ENCODE measurements at regions not wholly inside any gene's neighbourhood (a gene's known extent, or its start where the extent isn't known, plus 50 kb on each side); places are given as distances from the start of the nearest gene placed in this dataset.

DNA sequence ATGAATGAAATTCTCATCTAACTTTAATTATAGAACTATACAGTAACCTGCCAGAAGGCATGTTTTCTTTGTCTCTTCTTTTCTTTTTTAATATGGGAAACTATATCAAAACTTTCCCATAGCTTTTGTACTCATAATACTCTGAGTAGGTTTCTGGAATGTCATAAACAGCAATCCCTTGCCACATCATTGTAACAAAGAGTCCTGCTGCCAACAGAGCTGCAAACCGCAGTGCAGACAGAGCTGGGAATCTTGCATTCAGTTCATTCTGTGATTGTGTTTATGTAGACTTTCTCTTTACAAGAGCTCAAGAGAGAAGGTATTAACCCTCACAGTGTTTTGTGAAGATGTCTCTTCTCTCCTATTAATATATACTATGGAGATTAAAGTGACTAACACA, 304.4 kb upstream of the SLIT2 start:
- Mint-ChIP-seq H3K36me3 (ENCODE audit: low read depth) (no peaks in the 10 kb centered on the region), H3K4me3 (no peak overlapping the region), H3K4me1 (ENCODE audit: low read depth) (no peaks in the 10 kb centered on the region), H3K27ac (no peak overlapping the region), H3K27me3 (no peaks in the 10 kb centered on the region), H3K9me3 (peaks cover 2% of the 10 kb centered on the region)
- no peak for DNase-seq

DNA sequence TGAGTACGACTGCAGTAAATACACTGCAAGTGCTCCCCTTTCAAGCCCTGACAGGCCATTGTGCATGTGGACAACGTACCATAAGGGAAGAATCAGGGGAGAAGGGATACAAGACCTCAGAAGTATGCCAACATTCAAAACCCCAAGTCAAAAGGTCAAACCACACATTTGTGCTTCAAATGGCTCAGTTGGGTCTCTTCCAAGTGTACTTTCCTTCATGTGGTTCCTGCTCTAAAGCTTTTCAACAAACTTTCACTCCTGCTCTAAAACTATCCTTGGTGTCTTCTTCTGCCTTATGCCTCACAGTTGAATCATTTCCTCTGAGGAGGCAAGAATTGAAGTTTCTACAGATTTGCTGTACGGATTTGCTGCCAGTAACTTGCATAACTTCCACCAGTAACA, 305.7 kb upstream of the SLIT2 start:
- Mint-ChIP-seq H3K27me3 (no peaks in the 10 kb centered on the region), H3K9me3 (peaks cover 9% of the 10 kb centered on the region), H3K4me3 (no peak overlapping the region), H3K36me3 (ENCODE audit: low read depth) (no peaks in the 10 kb centered on the region), H3K4me1 (ENCODE audit: low read depth) (no peaks in the 10 kb centered on the region), H3K27ac (no peak overlapping the region)
- DNase-seq, result no peak

DNA sequence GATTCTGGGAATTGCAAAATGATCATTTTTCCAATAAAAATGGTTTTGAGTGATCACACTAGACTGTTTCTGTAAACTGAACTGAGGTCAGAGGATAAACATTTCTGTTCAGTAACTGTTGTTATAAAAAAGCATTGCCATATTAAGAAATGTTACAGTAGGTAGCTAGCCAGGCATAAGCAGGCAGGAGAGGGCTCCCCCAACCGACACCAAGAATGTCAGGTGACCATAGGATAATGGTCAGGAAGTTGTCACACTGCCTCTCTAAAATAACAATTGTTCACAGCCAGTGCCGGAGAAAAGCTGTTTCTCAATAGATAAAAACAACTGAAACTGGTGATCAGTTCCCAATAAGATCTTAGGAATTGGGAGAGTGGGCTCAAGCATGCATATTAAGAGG, 306.2 kb upstream of the SLIT2 start:
- no peak overlapping the region for H3K4me3 Mint-ChIP-seq
- H3K27me3 Mint-ChIP-seq, result no peaks in the 10 kb centered on the region
- no peak for DNase-seq
- no peak overlapping the region for H3K27ac Mint-ChIP-seq
- H3K4me1 Mint-ChIP-seq (ENCODE audit: low read depth), result no peaks in the 10 kb centered on the region
- H3K36me3 Mint-ChIP-seq (ENCODE audit: low read depth), result no peaks in the 10 kb centered on the region
- H3K9me3 Mint-ChIP-seq, result peaks cover 10% of the 10 kb centered on the region

DNA sequence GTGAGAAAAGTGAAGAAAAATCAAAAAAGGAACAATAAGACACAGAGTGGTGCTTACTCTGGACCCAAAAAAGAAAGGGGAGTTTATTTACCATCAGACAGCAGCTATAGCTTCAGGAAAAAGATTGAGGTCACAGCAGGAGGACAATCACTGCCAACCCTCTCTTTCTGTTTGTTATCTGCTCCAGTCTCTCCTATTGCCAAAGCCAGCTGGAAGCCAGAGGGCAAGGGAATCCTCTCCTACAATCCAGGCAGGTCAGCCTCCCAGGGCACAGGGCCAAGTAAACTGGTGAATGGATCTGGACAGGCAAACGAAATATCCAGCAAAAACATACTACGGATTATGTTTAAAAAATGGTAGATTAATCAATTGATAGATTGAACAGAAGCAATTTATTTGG, 306.9 kb upstream of the SLIT2 start:
- Mint-ChIP-seq H3K36me3 (ENCODE audit: low read depth) (no peaks in the 10 kb centered on the region), H3K27ac (no peak overlapping the region), H3K27me3 (no peaks in the 10 kb centered on the region), H3K4me1 (ENCODE audit: low read depth) (no peaks in the 10 kb centered on the region), H3K9me3 (peaks cover 10% of the 10 kb centered on the region), H3K4me3 (no peak overlapping the region)
- no peak for DNase-seq

DNA sequence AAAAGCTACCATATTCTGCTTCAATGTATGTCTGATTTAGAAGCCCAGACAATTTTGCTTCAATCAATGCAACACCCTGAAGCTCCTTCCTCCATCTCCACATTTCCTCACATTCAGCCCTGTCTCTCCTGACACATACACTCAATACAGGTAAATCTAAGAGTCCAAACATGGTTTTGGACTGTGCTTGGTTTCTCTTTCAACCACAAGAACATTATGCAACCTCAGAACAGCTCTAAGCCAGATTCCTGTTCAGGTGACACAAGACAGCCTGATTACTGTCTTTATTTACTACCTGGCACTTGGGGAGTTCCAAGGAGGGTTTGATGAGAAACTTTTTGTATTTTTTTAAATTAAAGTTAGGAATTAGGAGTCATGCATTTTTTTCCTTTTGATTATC, 307.5 kb upstream of the SLIT2 start:
- Mint-ChIP-seq H3K4me1 (ENCODE audit: low read depth) (no peaks in the 10 kb centered on the region), H3K27me3 (no peaks in the 10 kb centered on the region), H3K36me3 (ENCODE audit: low read depth) (no peaks in the 10 kb centered on the region), H3K27ac (no peak overlapping the region), H3K9me3 (peaks cover 10% of the 10 kb centered on the region), H3K4me3 (no peak overlapping the region)
- DNase-seq, result no peak

DNA sequence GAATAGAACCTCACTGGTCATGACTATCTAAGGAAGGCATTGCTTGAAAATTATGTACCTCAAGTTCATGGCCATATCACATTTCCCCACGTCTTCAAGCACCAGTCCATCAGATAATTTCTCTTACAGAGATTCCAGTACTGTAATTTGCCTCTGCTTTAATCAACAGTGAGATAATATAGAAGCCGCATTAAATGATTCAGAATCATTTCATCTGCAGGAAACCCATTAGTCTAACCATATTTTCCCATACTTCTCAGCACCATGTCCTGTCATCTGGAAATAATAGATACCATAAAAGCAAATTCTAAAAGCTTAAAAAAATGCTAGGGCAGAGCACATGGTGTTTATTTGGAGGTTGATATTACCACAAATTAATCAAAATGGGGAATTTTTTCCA, 310.3 kb upstream of the SLIT2 start:
- H3K36me3 Mint-ChIP-seq (ENCODE audit: low read depth), result no peaks in the 10 kb centered on the region
- no peak overlapping the region for H3K27ac Mint-ChIP-seq
- no peak for DNase-seq
- H3K27me3 Mint-ChIP-seq, result no peaks in the 10 kb centered on the region
- H3K4me1 Mint-ChIP-seq (ENCODE audit: low read depth), result no peaks in the 10 kb centered on the region
- H3K9me3 Mint-ChIP-seq, result peaks cover 10% of the 10 kb centered on the region
- H3K4me3 Mint-ChIP-seq, result no peak overlapping the region

DNA sequence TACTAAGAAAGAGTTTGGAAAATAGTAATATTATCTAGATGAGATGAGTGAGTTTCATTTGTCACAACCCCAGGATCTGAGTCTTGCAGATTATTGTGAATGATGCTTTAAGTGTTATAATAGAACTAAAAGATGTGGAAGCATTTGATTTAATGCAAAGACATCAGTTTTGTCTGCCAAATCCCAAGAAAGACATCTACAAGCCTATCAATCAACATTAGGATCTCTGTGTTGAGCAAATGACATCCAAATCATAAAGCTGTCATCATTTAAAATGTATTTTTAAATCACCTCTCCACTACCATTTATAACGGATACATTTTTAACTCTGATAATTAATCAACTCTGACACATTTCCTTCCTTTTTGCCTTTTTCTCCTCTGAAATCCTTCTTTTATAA, 310.8 kb upstream of the SLIT2 start:
- Mint-ChIP-seq H3K9me3 (peaks cover 10% of the 10 kb centered on the region), H3K4me1 (ENCODE audit: low read depth) (no peaks in the 10 kb centered on the region), H3K4me3 (no peak overlapping the region), H3K36me3 (ENCODE audit: low read depth) (no peaks in the 10 kb centered on the region), H3K27me3 (no peaks in the 10 kb centered on the region), H3K27ac (no peak overlapping the region)
- no peak for DNase-seq

DNA sequence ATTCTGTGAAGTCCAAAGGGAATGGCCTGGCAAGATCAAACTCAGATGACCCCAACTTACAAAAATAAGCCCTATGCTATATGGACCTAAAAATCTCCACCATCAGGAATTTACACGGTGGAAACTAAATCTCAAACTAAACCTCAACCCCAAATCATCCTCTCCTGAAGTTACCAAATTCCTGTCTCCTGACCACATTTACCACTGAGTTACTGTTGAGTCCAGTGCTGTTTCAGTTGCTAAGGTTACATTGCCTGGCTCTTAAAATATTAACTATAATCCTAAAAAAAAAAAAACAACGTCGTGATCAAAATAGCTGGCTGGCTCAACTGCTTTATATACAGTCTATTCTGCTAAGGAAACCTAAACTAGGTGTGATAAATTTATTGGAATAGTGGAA, 315.2 kb upstream of the SLIT2 start:
- Mint-ChIP-seq H3K4me3 (no peak overlapping the region), H3K36me3 (ENCODE audit: low read depth) (no peaks in the 10 kb centered on the region), H3K27ac (no peak overlapping the region), H3K4me1 (ENCODE audit: low read depth) (no peaks in the 10 kb centered on the region), H3K27me3 (no peaks in the 10 kb centered on the region), H3K9me3 (peaks cover 12% of the 10 kb centered on the region)
- no peak for DNase-seq

DNA sequence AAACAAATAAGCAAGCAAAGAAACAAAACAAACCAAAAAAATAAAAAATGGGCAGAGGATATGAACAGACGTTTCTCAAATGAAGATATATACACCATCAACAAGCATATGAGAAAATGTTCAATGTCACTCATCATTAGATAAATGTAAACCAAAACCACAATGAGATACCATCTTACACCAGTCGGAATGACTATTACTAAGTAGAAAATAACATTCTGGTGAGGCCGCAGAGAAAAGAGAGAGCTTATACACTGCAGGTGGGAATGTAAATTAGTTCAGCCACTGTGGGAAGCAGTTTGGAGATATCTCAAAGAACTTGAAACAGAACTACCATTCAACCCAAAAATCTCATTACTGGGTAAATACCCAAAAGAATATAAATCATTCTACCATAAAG, 321.0 kb upstream of the SLIT2 start:
- no peaks in the 10 kb centered on the region for H3K27me3 Mint-ChIP-seq
- no peak for DNase-seq
- H3K4me3 Mint-ChIP-seq, result no peak overlapping the region
- H3K4me1 Mint-ChIP-seq (ENCODE audit: low read depth), result no peaks in the 10 kb centered on the region
- H3K27ac Mint-ChIP-seq, result no peak overlapping the region
- no peaks in the 10 kb centered on the region for H3K36me3 Mint-ChIP-seq (ENCODE audit: low read depth)
- H3K9me3 Mint-ChIP-seq, result peaks cover 17% of the 10 kb centered on the region

DNA sequence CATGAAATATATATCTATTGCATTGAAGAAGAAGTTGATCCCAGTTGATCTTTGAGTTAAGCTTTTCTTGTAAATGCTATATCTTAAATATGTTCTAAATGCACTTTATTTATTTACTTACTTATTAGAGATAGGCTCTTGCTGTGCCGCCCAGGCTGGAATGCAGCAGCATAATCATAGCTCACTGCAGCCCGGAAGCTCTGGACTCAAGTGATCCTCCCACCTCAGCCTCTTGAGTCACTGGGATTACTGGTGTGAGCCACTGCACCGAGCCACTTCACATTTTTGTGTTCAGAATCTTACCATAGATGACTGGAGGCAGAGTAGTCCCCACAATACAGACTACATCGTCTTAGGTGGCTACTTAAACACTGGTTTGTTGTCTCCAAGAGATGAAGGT, 324.3 kb upstream of the SLIT2 start:
- H3K4me1 Mint-ChIP-seq (ENCODE audit: low read depth), result no peaks in the 10 kb centered on the region
- no peak for DNase-seq
- H3K27ac Mint-ChIP-seq, result no peak overlapping the region
- H3K4me3 Mint-ChIP-seq, result no peak overlapping the region
- peaks cover 14% of the 10 kb centered on the region for H3K9me3 Mint-ChIP-seq
- no peaks in the 10 kb centered on the region for H3K27me3 Mint-ChIP-seq
- H3K36me3 Mint-ChIP-seq (ENCODE audit: low read depth), result no peaks in the 10 kb centered on the region

DNA sequence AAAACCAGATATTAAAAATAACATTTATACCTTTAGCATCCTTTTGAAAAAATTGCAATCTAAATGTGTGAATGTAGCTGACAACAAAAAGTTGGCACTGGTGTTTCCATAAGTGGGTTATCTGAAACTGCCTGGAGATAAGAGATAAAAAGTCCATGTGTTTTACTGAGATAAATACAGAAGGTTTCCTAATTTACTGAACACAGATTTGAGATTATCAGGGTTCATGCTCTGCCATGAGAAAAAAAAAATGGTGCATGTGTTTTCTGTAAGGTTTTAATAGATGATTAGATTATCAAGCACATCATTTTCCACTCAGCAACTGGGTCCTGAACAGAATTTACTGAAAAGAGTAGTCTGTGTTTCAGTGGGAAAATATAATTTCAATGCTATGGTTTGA, 326.2 kb upstream of the SLIT2 start:
- H3K9me3 Mint-ChIP-seq, result peaks cover 14% of the 10 kb centered on the region
- no peak overlapping the region for H3K4me3 Mint-ChIP-seq

DNA sequence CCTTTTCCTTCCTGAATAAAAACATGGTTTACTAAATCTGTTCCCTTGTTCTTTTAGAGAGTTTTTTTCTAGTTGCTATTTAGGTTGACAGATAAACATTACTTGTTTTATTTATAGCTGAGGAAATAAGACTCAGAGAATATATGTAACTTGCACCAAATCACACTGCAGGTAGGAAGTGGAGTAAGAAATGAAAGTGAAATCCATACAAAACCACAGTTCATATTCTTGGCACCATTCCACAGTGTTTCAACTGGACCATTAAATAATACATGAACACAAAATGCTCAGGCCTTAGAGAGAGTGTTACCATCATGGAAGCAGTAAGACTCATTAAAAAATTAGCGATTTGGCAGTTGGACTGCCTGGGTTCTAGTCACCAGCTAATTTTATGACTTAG, 326.9 kb upstream of the SLIT2 start:
- Mint-ChIP-seq H3K4me3 (no peak overlapping the region), H3K9me3 (peaks cover 12% of the 10 kb centered on the region), H3K36me3 (ENCODE audit: low read depth) (no peaks in the 10 kb centered on the region), H3K4me1 (ENCODE audit: low read depth) (no peaks in the 10 kb centered on the region), H3K27me3 (no peaks in the 10 kb centered on the region), H3K27ac (no peak overlapping the region)
- DNase-seq, result no peak

More for the DNA sequence above, 326.2 kb upstream of the SLIT2 start:
- H3K27me3 Mint-ChIP-seq, result no peaks in the 10 kb centered on the region
- DNase-seq, result no peak
- H3K36me3 Mint-ChIP-seq (ENCODE audit: low read depth), result no peaks in the 10 kb centered on the region
- no peak overlapping the region for H3K27ac Mint-ChIP-seq
- no peaks in the 10 kb centered on the region for H3K4me1 Mint-ChIP-seq (ENCODE audit: low read depth)

DNA sequence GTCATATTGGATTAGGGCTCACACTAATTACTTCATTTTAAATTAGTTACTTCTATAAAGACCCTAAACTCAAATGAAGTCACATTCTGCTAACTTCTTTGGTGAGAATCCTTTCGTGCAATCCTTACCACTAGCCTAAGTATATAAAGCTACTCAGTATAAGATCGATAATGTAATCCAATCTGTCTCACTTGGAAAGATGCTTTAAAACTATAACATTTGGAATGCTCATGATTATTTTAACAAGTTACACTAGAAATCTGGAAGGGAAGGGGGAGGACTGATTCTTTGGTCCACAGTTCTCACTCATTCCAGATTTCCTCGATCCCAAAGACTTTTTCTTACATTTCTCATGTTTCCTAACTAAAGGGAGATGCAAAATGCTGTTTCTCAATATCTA, 336.4 kb upstream of the SLIT2 start:
- H3K9me3 Mint-ChIP-seq, result peaks cover 28% of the 10 kb centered on the region
- no peaks in the 10 kb centered on the region for H3K4me1 Mint-ChIP-seq (ENCODE audit: low read depth)
- H3K4me3 Mint-ChIP-seq, result no peak overlapping the region
- DNase-seq, result no peak
- no peaks in the 10 kb centered on the region for H3K27me3 Mint-ChIP-seq
- H3K27ac Mint-ChIP-seq, result no peak overlapping the region
- H3K36me3 Mint-ChIP-seq (ENCODE audit: low read depth), result no peaks in the 10 kb centered on the region

DNA sequence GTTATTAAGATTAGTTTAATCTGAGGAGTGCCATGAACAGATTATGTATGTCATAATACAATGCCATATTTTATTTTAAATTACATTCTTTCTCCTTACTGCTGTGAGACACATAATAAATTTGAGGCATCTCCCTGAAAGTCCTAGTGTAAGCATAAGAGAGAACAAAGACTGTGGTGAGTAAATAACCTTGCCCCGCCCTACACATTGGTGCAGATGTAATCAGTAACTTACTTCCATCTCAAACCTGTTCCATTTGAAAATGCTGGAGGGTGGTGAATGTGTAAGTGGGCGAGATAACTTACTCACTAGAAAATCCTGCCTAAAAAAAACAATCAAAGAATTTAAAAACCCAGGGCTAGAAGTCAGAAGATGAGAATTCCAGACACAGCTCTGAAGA, 338.1 kb upstream of the SLIT2 start:
- no peaks in the 10 kb centered on the region for H3K4me1 Mint-ChIP-seq (ENCODE audit: low read depth)
- H3K4me3 Mint-ChIP-seq, result no peak overlapping the region
- no peak overlapping the region for H3K27ac Mint-ChIP-seq
- H3K27me3 Mint-ChIP-seq, result no peaks in the 10 kb centered on the region
- H3K9me3 Mint-ChIP-seq, result peaks cover 26% of the 10 kb centered on the region
- no peak for DNase-seq
- H3K36me3 Mint-ChIP-seq (ENCODE audit: low read depth), result no peaks in the 10 kb centered on the region

DNA sequence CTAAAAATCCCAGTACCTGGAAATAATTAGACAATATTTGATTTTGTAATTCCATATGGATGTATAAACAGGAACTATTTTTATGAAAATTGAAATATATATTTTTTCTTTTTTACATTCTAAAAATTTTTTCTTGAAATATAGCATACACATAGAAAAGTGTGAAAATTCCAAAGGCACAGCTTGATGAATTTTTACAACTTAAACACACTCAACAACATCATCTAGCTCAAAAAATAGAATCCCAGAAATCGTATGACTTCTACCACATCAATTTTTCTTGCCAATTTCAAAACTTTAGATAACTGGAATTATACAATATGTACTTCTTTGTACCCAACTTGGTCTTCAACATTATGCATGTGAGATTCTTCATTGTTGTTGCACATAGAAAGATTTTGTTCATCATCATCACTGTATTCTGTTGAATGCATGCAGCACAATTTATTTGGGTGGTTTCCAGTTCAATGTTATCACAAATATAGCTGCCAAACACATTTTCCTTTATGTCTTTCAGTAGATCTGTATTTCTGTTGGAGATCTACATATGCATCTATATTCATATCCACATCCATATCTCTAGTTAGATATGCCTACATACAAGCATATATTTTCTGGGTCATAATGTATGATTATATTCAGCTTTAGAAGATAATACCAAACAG, 340.7 kb upstream of the SLIT2 start:
- Mint-ChIP-seq H3K4me3 (no peak overlapping the region), H3K36me3 (ENCODE audit: low read depth) (no peaks in the 10 kb centered on the region), H3K4me1 (ENCODE audit: low read depth) (no peaks in the 10 kb centered on the region), H3K27me3 (no peaks in the 10 kb centered on the region), H3K9me3 (peaks cover 23% of the 10 kb centered on the region), H3K27ac (no peak overlapping the region)
- no peak for DNase-seq

DNA sequence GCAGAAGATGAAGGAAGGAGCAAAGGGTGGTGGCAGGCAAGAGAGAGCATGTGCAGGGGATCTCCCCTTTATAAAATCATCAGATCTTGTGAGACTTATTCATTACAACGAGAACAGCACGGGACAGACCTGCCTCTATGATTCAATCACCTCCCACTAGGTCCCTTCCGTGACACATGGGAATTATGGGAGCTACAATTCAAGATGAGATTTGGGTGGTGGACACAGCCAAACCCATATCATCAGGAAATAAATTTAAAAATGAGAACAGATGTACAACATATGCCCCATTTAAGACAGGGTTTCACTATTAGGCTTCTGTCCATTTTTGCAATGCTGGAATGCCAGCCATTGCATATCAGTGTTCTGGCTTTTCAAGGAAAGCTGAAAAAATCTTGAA, 346.7 kb upstream of the SLIT2 start:
- Mint-ChIP-seq H3K9me3 (peaks cover 16% of the 10 kb centered on the region), H3K4me1 (ENCODE audit: low read depth) (no peaks in the 10 kb centered on the region), H3K27me3 (no peaks in the 10 kb centered on the region), H3K36me3 (ENCODE audit: low read depth) (no peaks in the 10 kb centered on the region), H3K4me3 (no peak overlapping the region), H3K27ac (no peak overlapping the region)
- DNase-seq, result no peak
